H9 (cell line): ENCODE measurements at regions not wholly inside any gene's neighbourhood (a gene's known extent, or its start where the extent isn't known, plus 50 kb on each side); places are given as distances from the start of the nearest gene placed in this dataset.

Experiments
- DNase-seq: peaks from one replicate; pipeline ENCODE4 v3.0.0-alpha.2; 2017
- H2AFZ ChIP-seq: one replicate; pipeline ENCODE4 v1.6.1; 2013; ENCODE audit warnings: mild to moderate bottlenecking, low read length, control low read depth, moderate library complexity
- H2AK5ac ChIP-seq: 2 replicates; pipeline ENCODE4 v1.6.1; 2013; ENCODE audit warnings: low read length, control low read depth, mixed read lengths; ENCODE audit not compliant: insufficient read length
- H2BK120ac ChIP-seq: one replicate; pipeline ENCODE4 v1.6.1; 2013; ENCODE audit warnings: low read depth, mild to moderate bottlenecking, low read length, control low read depth, inconsistent platforms; ENCODE audit not compliant: poor library complexity, severe bottlenecking
- H2BK12ac ChIP-seq: 2 replicates; pipeline ENCODE4 v1.6.1; 2013; ENCODE audit warnings: low read length, control low read depth, mixed read lengths, low read depth; ENCODE audit not compliant: insufficient read length
- H2BK15ac ChIP-seq: 2 replicates; pipeline ENCODE4 v1.6.1; 2013; ENCODE audit warnings: low read depth, low read length, control low read depth
- H2BK20ac ChIP-seq: one replicate; pipeline ENCODE4 v1.6.1; 2013; ENCODE audit warnings: low read depth, mild to moderate bottlenecking, low read length, control low read depth, inconsistent platforms; ENCODE audit not compliant: poor library complexity, severe bottlenecking
- H2BK5ac ChIP-seq: 2 replicates; pipeline ENCODE4 v1.6.1; 2013; ENCODE audit warnings: low read length, control low read depth, mixed read lengths; ENCODE audit not compliant: insufficient read length
- H3K14ac ChIP-seq: 2 replicates; pipeline ENCODE4 v1.6.1; 2013; ENCODE audit warnings: low read length, control low read depth; ENCODE audit not compliant: insufficient read depth
- H3K18ac ChIP-seq: 2 replicates; pipeline ENCODE4 v1.6.1; 2013; ENCODE audit warnings: low read depth, mild to moderate bottlenecking, mixed read lengths, low read length, control low read depth; ENCODE audit not compliant: insufficient read length
- H3K23ac ChIP-seq: 2 replicates; pipeline ENCODE4 v1.6.1; 2013; ENCODE audit warnings: low read length, control low read depth, mixed read lengths, low read depth; ENCODE audit not compliant: insufficient read length
- H3K23me2 ChIP-seq: 2 replicates; pipeline ENCODE4 v1.6.1; 2013; ENCODE audit warnings: low read depth, mild to moderate bottlenecking, mixed read lengths, low read length, control low read depth; ENCODE audit not compliant: insufficient read length, poor library complexity, severe bottlenecking
- H3K27ac ChIP-seq: 2 replicates; pipeline ENCODE4 v1.5.1; 2013; ENCODE audit warnings: low read length, control low read depth, mixed read lengths, low read depth; ENCODE audit not compliant: insufficient read length
- H3K27me3 ChIP-seq: 2 replicates; pipeline ENCODE4 v1.6.1; 2013; ENCODE audit warnings: low read length, control low read depth, inconsistent platforms; ENCODE audit not compliant: insufficient read depth
- H3K4ac ChIP-seq: 2 replicates; pipeline ENCODE4 v1.6.1; 2013; ENCODE audit warnings: low read depth, mild to moderate bottlenecking, control low read depth, inconsistent platforms, low read length, moderate library complexity
- H3K4me1 ChIP-seq: 2 replicates; pipeline ENCODE4 v1.6.1; 2013; ENCODE audit warnings: low read length, control low read depth, inconsistent platforms; ENCODE audit not compliant: insufficient read depth
- H3K4me2 ChIP-seq: 2 replicates; pipeline ENCODE4 v1.6.1; 2013; ENCODE audit warnings: low read length, control low read depth, mixed read lengths; ENCODE audit not compliant: insufficient read length, insufficient read depth
- H3K56ac ChIP-seq: 2 replicates; pipeline ENCODE4 v1.6.1; 2013; ENCODE audit warnings: low read depth, mild to moderate bottlenecking, mixed read lengths, low read length, control low read depth; ENCODE audit not compliant: insufficient read length
- H3K79me1 ChIP-seq: 2 replicates; pipeline ENCODE4 v1.6.1; 2013; ENCODE audit warnings: low read depth, mild to moderate bottlenecking, moderate library complexity, low read length, control low read depth, inconsistent platforms; ENCODE audit not compliant: insufficient read depth, poor library complexity, severe bottlenecking
- H3K79me2 ChIP-seq: 2 replicates; pipeline ENCODE4 v1.6.1; 2013; ENCODE audit warnings: low read length, control low read depth, inconsistent platforms; ENCODE audit not compliant: insufficient read depth
- H3K9ac ChIP-seq: 2 replicates; pipeline ENCODE4 v1.6.1; 2013; ENCODE audit warnings: low read length, control low read depth, mixed read lengths; ENCODE audit not compliant: insufficient read length; ENCODE audit errors: extremely low read depth
- H3K9me3 ChIP-seq: one replicate; pipeline ENCODE4 v1.6.1; 2013; ENCODE audit warnings: low read depth, low read length, inconsistent platforms; ENCODE audit not compliant: control insufficient read depth
- H3T11ph ChIP-seq: one replicate; pipeline ENCODE4 v1.6.1; 2013; ENCODE audit warnings: mild to moderate bottlenecking, low read length, control low read depth, inconsistent platforms
- H4K20me1 ChIP-seq: one replicate; pipeline ENCODE4 v1.6.1; 2013; ENCODE audit not compliant: control insufficient read depth, insufficient read length, insufficient read depth
- H4K5ac ChIP-seq: 2 replicates; pipeline ENCODE4 v1.6.1; 2013; ENCODE audit warnings: low read depth, mild to moderate bottlenecking, mixed read lengths, low read length, control low read depth; ENCODE audit not compliant: insufficient read length
- H4K8ac ChIP-seq: replicated peaks from 2 replicates; pipeline ENCODE4 v1.6.1; 2013; ENCODE audit warnings: low read length, control low read depth, mixed read lengths, low read depth; ENCODE audit not compliant: insufficient read length
- H4K91ac ChIP-seq: 2 replicates; pipeline ENCODE4 v1.6.1; 2013; ENCODE audit warnings: low read depth, mild to moderate bottlenecking, moderate library complexity, mixed read lengths, low read length, control low read depth; ENCODE audit not compliant: insufficient read length
- H3K27ac Mint-ChIP-seq, 3 experiments: 2 replicates in 2 of 3; 3 replicates in 1 of 3; pipeline ENCODE4 v1.8.0; 2020 to 2021; ENCODE audit warnings: mixed read lengths in 3 of 3, mild to moderate bottlenecking in 1 of 3, moderate library complexity in 1 of 3
- H3K27me3 Mint-ChIP-seq: 2 replicates; pipeline ENCODE4 v1.8.0; 2021; ENCODE audit warnings: low read depth, mild to moderate bottlenecking, moderate library complexity, mixed read lengths
- H3K36me3 Mint-ChIP-seq, 3 experiments: 2 replicates in 2 of 3; 3 replicates in 1 of 3; pipeline ENCODE4 v1.8.0; 2020 to 2021; ENCODE audit warnings: low read depth in 3 of 3, mixed read lengths in 3 of 3; ENCODE audit not compliant: insufficient read depth in 1 of 3
- H3K4me1 Mint-ChIP-seq, 2 experiments: 2 replicates each; pipeline ENCODE4 v1.8.0; 2020; ENCODE audit warnings: mixed read lengths in 2 of 2
- H3K4me3 Mint-ChIP-seq, 2 experiments: 2 replicates in 1 of 2; 3 replicates in 1 of 2; pipeline ENCODE4 v1.8.0; 2020 to 2021; ENCODE audit warnings: mild to moderate bottlenecking in 2 of 2, mixed read lengths in 2 of 2, moderate library complexity in 1 of 2
- H3K9me3 Mint-ChIP-seq, 2 experiments: 2 replicates in 1 of 2; 3 replicates in 1 of 2; pipeline ENCODE4 v1.8.0; 2020; ENCODE audit warnings: mild to moderate bottlenecking in 2 of 2, mixed read lengths in 2 of 2, moderate library complexity in 1 of 2
- CTCF ChIP-seq: fragments of 200-600 bp; sonication (generic); conservative IDR thresholded peaks from 3 replicates; pipeline ENCODE4 v1.8.0; 2021; ENCODE audit warnings: antibody characterized with exemption, mild to moderate bottlenecking
- WGBS: extraction: QIAGEN DNeasy Blood & Tissue Kit; methylation state at CpG from one replicate; pipeline ENCODE4 v1.1.7; 2013; ENCODE audit warnings: missing lambda C conversion rate, low lambda C conversion rate, mixed read lengths; ENCODE audit not compliant: insufficient read length; ENCODE audit errors: extremely low coverage; 5-methylcytosine and 5-hydroxymethylcytosine counted together

- no peak overlapping the region for H3T11ph ChIP-seq
- H3K4me1 ChIP-seq: no peaks in the 10 kb centered on the region
- no peak overlapping the region for H3K4me2 ChIP-seq
- Mint-ChIP-seq H3K27ac (no peak overlapping the region), H3K36me3 (peaks cover 0 to 2% (median 0%) of the 10 kb centered on the region in 3 experiments; a peak in 1 of 7 replicates), H3K4me1 (peaks cover 2 to 4% of the 10 kb centered on the region in 2 experiments; a peak in 1 of 4 replicates), H3K27me3 (no peaks in the 10 kb centered on the region), H3K9me3 (peaks cover 30 to 43% of the 10 kb centered on the region in 2 experiments), H3K4me3 (no peak overlapping the region)
- no peak overlapping the region for H4K8ac ChIP-seq
- no peak overlapping the region for H2BK5ac ChIP-seq
- no peak overlapping the region for H2BK15ac ChIP-seq
- no peak overlapping the region for H2AFZ ChIP-seq
- H3K27me3 ChIP-seq: no peaks in the 10 kb centered on the region
- H3K18ac ChIP-seq: no peak overlapping the region
- no peak for TF ChIP-seq CTCF
- DNase-seq: no peak
- no peaks in the 10 kb centered on the region for H3K79me1 ChIP-seq
- no peaks in the 10 kb centered on the region for H3K79me2 ChIP-seq
- no peak overlapping the region for H2BK20ac ChIP-seq
- H3K23me2 ChIP-seq: no peaks in the 10 kb centered on the region
- no peak overlapping the region for H3K56ac ChIP-seq
- no peak overlapping the region for H4K5ac ChIP-seq
- no peak overlapping the region for H4K91ac ChIP-seq
- H4K20me1 ChIP-seq: no peaks in the 10 kb centered on the region
- no peak overlapping the region for H3K14ac ChIP-seq
- no peak overlapping the region for H3K4ac ChIP-seq
- H3K9ac ChIP-seq: no peak overlapping the region
- H2BK120ac ChIP-seq: no peak overlapping the region
- H3K9me3 ChIP-seq: no peaks in the 10 kb centered on the region
- no peak overlapping the region for H3K27ac ChIP-seq
- H3K23ac ChIP-seq: no peak overlapping the region
- no peak overlapping the region for H2AK5ac ChIP-seq
- no peak overlapping the region for H2BK12ac ChIP-seq
- no CpG with 5 or more reads among the region's 6 CpGs for WGBS
Measured at GRCh38 chrX:143401160-143401559, 116.1 kb downstream of the SPANXN3 start.
